ENCODE measurements at regions not wholly inside any gene's neighbourhood (a gene's known extent, or its start where the extent isn't known, plus 50 kb on each side); places are given as distances from the start of the nearest gene placed in this dataset.

DNA sequence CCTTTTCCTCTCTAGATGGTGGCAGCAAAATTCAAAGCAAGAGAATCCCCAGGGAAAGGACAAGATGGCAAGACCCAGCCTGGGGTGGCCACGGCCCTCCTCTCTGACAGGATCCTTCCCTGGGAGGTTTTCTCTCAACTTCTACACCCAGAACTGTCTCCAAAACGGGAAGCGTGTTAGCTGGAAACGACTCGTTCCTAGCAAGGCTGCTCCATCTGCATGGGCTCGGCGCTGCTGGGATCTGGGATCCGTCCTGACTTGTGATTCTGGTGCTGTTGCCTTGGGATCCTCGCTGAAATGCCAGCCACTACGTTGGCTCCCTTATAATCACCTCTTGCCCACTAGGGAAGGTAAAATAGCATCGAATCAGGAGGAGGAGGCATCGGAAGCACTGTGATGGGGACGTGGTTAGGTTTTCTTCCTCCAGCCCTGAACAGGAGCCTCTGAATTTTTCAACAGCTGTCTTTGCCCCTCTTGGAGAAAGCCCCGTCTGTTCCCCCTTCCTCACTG lies 514.8 kb upstream of the MYT1L start:
- H3K9ac ChIP-seq (ENCODE audit: insufficient read length, low read depth): no peak overlapping the region
- H3K4me1 ChIP-seq (ENCODE audit: insufficient read depth, insufficient read length): peaks cover 33% of the 10 kb centered on the region
- TF ChIP-seq YY1 (IDR thresholded peaks at IDR 0.05; ENCODE audit: insufficient read depth, insufficient read length) (no peak), SUZ12 (IDR thresholded peaks at IDR 0.05; ENCODE audit: extremely low read depth, insufficient read depth, insufficient read length) (no peak), ZNF274 (IDR thresholded peaks at IDR 0.05; ENCODE audit: low read depth, low read length) (no peak)
- H3K9me3 ChIP-seq (ENCODE audit: insufficient read depth, low read length): no peaks in the 10 kb centered on the region
- DNase-seq (ENCODE audit: low read depth, low spot score): no peak
- H3K36me3 ChIP-seq (ENCODE audit: insufficient read depth, insufficient read length, low read length): no peaks in the 10 kb centered on the region
- H3K4me3 ChIP-seq (ENCODE audit: insufficient read length, low read depth): no peak overlapping the region
- H3K27me3 ChIP-seq (ENCODE audit: insufficient read depth, insufficient read length): no peaks in the 10 kb centered on the region

DNA sequence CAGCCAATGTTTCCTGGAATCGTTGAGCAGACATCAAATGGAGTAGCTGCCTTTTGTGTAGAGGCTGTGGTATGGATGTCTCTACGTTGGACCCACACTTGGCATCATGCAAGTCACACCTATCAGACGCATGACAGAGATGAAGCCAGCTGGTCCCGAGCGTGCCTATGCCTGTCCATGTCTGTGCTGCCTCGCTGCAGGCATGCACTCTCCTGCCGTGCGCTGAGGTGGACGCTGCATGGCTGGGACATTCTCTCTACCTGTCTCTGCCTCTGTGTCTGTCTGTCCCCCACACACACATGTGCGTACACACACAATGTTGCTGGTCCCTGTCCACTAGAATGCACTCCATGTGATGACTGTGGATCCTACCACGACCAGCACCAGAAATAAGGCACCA lies 514.2 kb upstream of the MYT1L start:
- no peak overlapping the region for H3K4me3 ChIP-seq (ENCODE audit: insufficient read length, low read depth)
- no peaks in the 10 kb centered on the region for H3K9me3 ChIP-seq (ENCODE audit: insufficient read depth, low read length)
- no peaks in the 10 kb centered on the region for H3K36me3 ChIP-seq (ENCODE audit: insufficient read depth, insufficient read length, low read length)
- H3K9ac ChIP-seq (ENCODE audit: insufficient read length, low read depth): no peak overlapping the region
- no peak for TF ChIP-seq SUZ12 (IDR thresholded peaks at IDR 0.05; ENCODE audit: extremely low read depth, insufficient read depth, insufficient read length)
- TF ChIP-seq YY1 (IDR thresholded peaks at IDR 0.05; ENCODE audit: insufficient read depth, insufficient read length): no peak
- TF ChIP-seq ZNF274 (IDR thresholded peaks at IDR 0.05; ENCODE audit: low read depth, low read length): no peak
- peaks cover 29% of the 10 kb centered on the region for H3K4me1 ChIP-seq (ENCODE audit: insufficient read depth, insufficient read length)
- no peak for DNase-seq (ENCODE audit: low read depth, low spot score)
- no peaks in the 10 kb centered on the region for H3K27me3 ChIP-seq (ENCODE audit: insufficient read depth, insufficient read length)

DNA sequence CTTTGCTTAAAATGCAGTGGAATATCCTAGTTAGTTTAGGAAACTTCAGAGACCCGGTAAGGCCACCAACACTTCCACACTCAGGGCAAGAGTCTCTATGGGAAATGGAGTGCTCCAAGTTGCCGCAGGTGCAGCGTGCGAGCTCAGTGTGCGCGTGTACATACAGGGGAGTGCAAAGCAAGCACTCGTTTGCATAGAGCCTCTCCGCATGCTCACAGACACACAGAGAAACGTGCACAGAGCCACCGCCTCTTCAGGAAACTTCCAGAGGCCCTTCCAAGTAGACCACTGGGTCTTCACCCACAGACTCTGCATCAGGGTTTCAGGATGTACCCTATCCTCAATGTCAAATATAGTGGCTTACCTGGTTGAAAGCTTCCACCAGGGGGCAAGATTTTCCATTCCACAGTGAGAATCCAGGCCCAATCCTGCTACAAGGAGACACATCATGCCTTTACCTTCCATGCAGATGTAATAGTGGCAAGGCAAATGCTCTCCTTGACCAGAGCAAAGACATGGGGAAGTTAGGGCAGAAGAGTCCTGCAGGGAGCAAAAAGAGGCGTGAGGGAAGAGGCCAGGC lies 513.0 kb upstream of the MYT1L start:
- no peak for TF ChIP-seq ZNF274 (IDR thresholded peaks at IDR 0.05; ENCODE audit: low read depth, low read length)
- TF ChIP-seq SUZ12 (IDR thresholded peaks at IDR 0.05; ENCODE audit: extremely low read depth, insufficient read depth, insufficient read length): no peak
- TF ChIP-seq YY1 (IDR thresholded peaks at IDR 0.05; ENCODE audit: insufficient read depth, insufficient read length): no peak
- Histone ChIP-seq H3K36me3 (ENCODE audit: insufficient read depth, insufficient read length, low read length) (no peaks in the 10 kb centered on the region), H3K4me1 (ENCODE audit: insufficient read depth, insufficient read length) (peaks cover 18% of the 10 kb centered on the region), H3K9me3 (ENCODE audit: insufficient read depth, low read length) (no peaks in the 10 kb centered on the region), H3K27me3 (ENCODE audit: insufficient read depth, insufficient read length) (no peaks in the 10 kb centered on the region), H3K4me3 (ENCODE audit: insufficient read length, low read depth) (no peak overlapping the region), H3K9ac (ENCODE audit: insufficient read length, low read depth) (no peak overlapping the region)
- no peak for DNase-seq (ENCODE audit: low read depth, low spot score)

DNA sequence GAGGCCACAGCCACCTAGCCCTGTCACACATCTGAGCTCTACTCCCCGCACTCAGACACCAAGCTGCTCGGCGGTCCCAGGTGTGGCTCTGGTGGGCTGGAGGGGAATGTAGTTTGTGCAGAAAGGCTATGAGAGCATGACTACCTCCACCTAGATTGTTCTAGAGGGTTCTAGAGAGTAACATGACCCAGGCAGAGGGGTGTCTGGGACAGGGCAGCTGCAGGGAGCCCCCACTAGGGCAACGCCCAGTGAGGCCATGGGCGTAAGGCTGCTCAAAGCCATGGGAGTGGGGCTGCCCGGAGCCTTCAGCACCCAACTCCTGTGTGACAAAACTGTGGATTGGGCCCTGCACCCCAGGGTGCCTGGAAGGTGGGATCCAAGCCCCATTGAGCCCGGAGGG lies 511.4 kb upstream of the MYT1L start:
- H3K4me1 ChIP-seq (ENCODE audit: insufficient read depth, insufficient read length): peaks cover 11% of the 10 kb centered on the region
- no peaks in the 10 kb centered on the region for H3K27me3 ChIP-seq (ENCODE audit: insufficient read depth, insufficient read length)
- H3K4me3 ChIP-seq (ENCODE audit: insufficient read length, low read depth): no peak overlapping the region
- DNase-seq (ENCODE audit: low read depth, low spot score): no peak
- H3K36me3 ChIP-seq (ENCODE audit: insufficient read depth, insufficient read length, low read length): no peaks in the 10 kb centered on the region
- H3K9me3 ChIP-seq (ENCODE audit: insufficient read depth, low read length): no peaks in the 10 kb centered on the region
- no peak overlapping the region for H3K9ac ChIP-seq (ENCODE audit: insufficient read length, low read depth)
- TF ChIP-seq SUZ12 (IDR thresholded peaks at IDR 0.05; ENCODE audit: extremely low read depth, insufficient read depth, insufficient read length) (no peak), YY1 (IDR thresholded peaks at IDR 0.05; ENCODE audit: insufficient read depth, insufficient read length) (no peak)

- Histone ChIP-seq H3K9me3 (ENCODE audit: insufficient read depth, low read length) (no peaks in the 10 kb centered on the region), H3K4me1 (ENCODE audit: insufficient read depth, insufficient read length) (peaks cover 2% of the 10 kb centered on the region), H3K4me3 (ENCODE audit: insufficient read length, low read depth) (no peak overlapping the region), H3K27me3 (ENCODE audit: insufficient read depth, insufficient read length) (no peaks in the 10 kb centered on the region), H3K36me3 (ENCODE audit: insufficient read depth, insufficient read length, low read length) (no peaks in the 10 kb centered on the region), H3K9ac (ENCODE audit: insufficient read length, low read depth) (no peak overlapping the region)
- TF ChIP-seq YY1 (IDR thresholded peaks at IDR 0.05; ENCODE audit: insufficient read depth, insufficient read length): no peak
- no peak for TF ChIP-seq SUZ12 (IDR thresholded peaks at IDR 0.05; ENCODE audit: extremely low read depth, insufficient read depth, insufficient read length)
- no peak for TF ChIP-seq ZNF274 (IDR thresholded peaks at IDR 0.05; ENCODE audit: low read depth, low read length)
- DNase-seq (ENCODE audit: low read depth, low spot score): no peak
Measured at GRCh38 chr2:2840681-2841300, 509.7 kb upstream of the MYT1L start.

GRCh38 chr2:2839782-2840531 lies 508.9 kb upstream of the MYT1L start:
- H3K36me3 ChIP-seq (ENCODE audit: insufficient read depth, insufficient read length, low read length): no peaks in the 10 kb centered on the region
- no peak overlapping the region for H3K4me3 ChIP-seq (ENCODE audit: insufficient read length, low read depth)
- peaks cover 2% of the 10 kb centered on the region for H3K4me1 ChIP-seq (ENCODE audit: insufficient read depth, insufficient read length)
- no peak overlapping the region for H3K9ac ChIP-seq (ENCODE audit: insufficient read length, low read depth)
- H3K27me3 ChIP-seq (ENCODE audit: insufficient read depth, insufficient read length): no peaks in the 10 kb centered on the region
- H3K9me3 ChIP-seq (ENCODE audit: insufficient read depth, low read length): no peaks in the 10 kb centered on the region
- no peak for DNase-seq (ENCODE audit: low read depth, low spot score)
- no peak for TF ChIP-seq ZNF274 (IDR thresholded peaks at IDR 0.05; ENCODE audit: low read depth, low read length)
- no peak for TF ChIP-seq SUZ12 (IDR thresholded peaks at IDR 0.05; ENCODE audit: extremely low read depth, insufficient read depth, insufficient read length)
- TF ChIP-seq YY1 (IDR thresholded peaks at IDR 0.05; ENCODE audit: insufficient read depth, insufficient read length): no peak

- Histone ChIP-seq H3K27me3 (ENCODE audit: insufficient read depth, insufficient read length) (no peaks in the 10 kb centered on the region), H3K4me3 (ENCODE audit: insufficient read length, low read depth) (no peak overlapping the region), H3K36me3 (ENCODE audit: insufficient read depth, insufficient read length, low read length) (no peaks in the 10 kb centered on the region), H3K4me1 (ENCODE audit: insufficient read depth, insufficient read length) (peaks cover 2% of the 10 kb centered on the region), H3K9me3 (ENCODE audit: insufficient read depth, low read length) (no peaks in the 10 kb centered on the region), H3K9ac (ENCODE audit: insufficient read length, low read depth) (no peak overlapping the region)
- TF ChIP-seq SUZ12 (IDR thresholded peaks at IDR 0.05; ENCODE audit: extremely low read depth, insufficient read depth, insufficient read length): no peak
- TF ChIP-seq ZNF274 (IDR thresholded peaks at IDR 0.05; ENCODE audit: low read depth, low read length): no peak
- TF ChIP-seq YY1 (IDR thresholded peaks at IDR 0.05; ENCODE audit: insufficient read depth, insufficient read length): no peak
- no peak for DNase-seq (ENCODE audit: low read depth, low spot score)
Measured at GRCh38 chr2:2839393-2839781, 508.3 kb upstream of the MYT1L start.

Data from NT2/D1 (cell line).